PC-3 (cell line): ENCODE measurements at regions not wholly inside any gene's neighbourhood (a gene's known extent, or its start where the extent isn't known, plus 50 kb on each side); places are given as distances from the start of the nearest gene placed in this dataset.
A peak's percentile ranks its signal among the peaks of the same experiment; 100 is the strongest.

Source experiments
- ATAC-seq: fragments of 200-7000 bp; cut with Tn5 transposase; 2 replicates; pipeline ENCODE4 v1.9.1; 2020; ENCODE audit warnings: mild to moderate bottlenecking, moderate library complexity
- BruUV-seq: library from RNA; stranded (reverse); fragments of 400-500 nt; replicated peaks from 2 replicates; lab custom pipeline; 2021; lab: Mats Ljungman, UMichigan
- CTCF ChIA-PET: fragments of 300-600 bp; sonication (Branson Sonifier 250); formaldehyde crosslinking; loops from one replicate; lab custom pipeline; 2022; ENCODE audit warnings: antibody characterized with exemption; lab: Charles Lee
- POLR2A ChIA-PET: fragments of 300-600 bp; sonication (Branson Sonifier 250); formaldehyde crosslinking; loops from one replicate; lab custom pipeline; 2022; ENCODE audit warnings: antibody characterized with exemption; ENCODE audit not compliant: unreplicated experiment; lab: Charles Lee
- DNase-seq: peaks from one replicate; pipeline ENCODE4 v3.0.0-alpha.2; 2015
- H2AFZ ChIP-seq: fragments of 300-600 bp; sonication (generic); 2 replicates; pipeline ENCODE4 v1.6.0; 2016; ENCODE audit warnings: antibody characterized with exemption, low read length
- H3F3A ChIP-seq: fragments of 300-600 bp; sonication (generic); one replicate; pipeline ENCODE4 v1.6.0; 2017; ENCODE audit warnings: antibody characterized with exemption, low read length, control low read depth, mild to moderate bottlenecking; ENCODE audit not compliant: unreplicated experiment
- H3K27ac ChIP-seq: fragments of 300-600 bp; sonication (generic); 2 replicates; pipeline ENCODE4 v1.5.1; 2016; ENCODE audit warnings: mild to moderate bottlenecking, low read length
- H3K27me3 ChIP-seq: fragments of 300-600 bp; sonication (generic); 2 replicates; pipeline ENCODE4 v1.6.1; 2016; ENCODE audit warnings: low read length, mixed read lengths
- H3K36me3 ChIP-seq: fragments of 300-600 bp; sonication (generic); 2 replicates; pipeline ENCODE4 v1.6.1; 2016; ENCODE audit warnings: low read depth, mixed run types, low read length, mixed read lengths
- H3K4me1 ChIP-seq: fragments of 300-600 bp; sonication (generic); 2 replicates; pipeline ENCODE4 v1.5.1; 2016; ENCODE audit warnings: low read length; ENCODE audit not compliant: insufficient read depth
- H3K4me2 ChIP-seq: fragments of 300-600 bp; sonication (generic); 2 replicates; pipeline ENCODE4 v1.6.0; 2016; ENCODE audit warnings: low read length
- H3K4me3 ChIP-seq: fragments of 300-600 bp; sonication (generic); 2 replicates; pipeline ENCODE4 v1.5.1; 2016; ENCODE audit warnings: mild to moderate bottlenecking, low read length, mixed read lengths
- H3K79me2 ChIP-seq: fragments of 300-600 bp; sonication (generic); 2 replicates; pipeline ENCODE4 v1.6.1; 2017; ENCODE audit warnings: low read length, mixed read lengths
- H3K9ac ChIP-seq: fragments of 300-600 bp; sonication (generic); 2 replicates; pipeline ENCODE4 v1.6.0; 2016; ENCODE audit warnings: mild to moderate bottlenecking, low read length
- H3K9me2 ChIP-seq: fragments of 300-600 bp; sonication (generic); replicated peaks from 2 replicates; pipeline ENCODE4 v1.6.1; 2016; ENCODE audit warnings: mixed run types, low read length, mixed read lengths
- H3K9me3 ChIP-seq: fragments of 300-600 bp; sonication (generic); 2 replicates; pipeline ENCODE4 v1.6.1; 2016; ENCODE audit warnings: low read length, mixed read lengths
- H4K20me1 ChIP-seq: fragments of 300-600 bp; sonication (generic); 2 replicates; pipeline ENCODE4 v1.6.1; 2016; ENCODE audit warnings: low read length, mixed read lengths
- CTCF ChIP-seq: fragments of 300-600 bp; sonication (generic); conservative IDR thresholded peaks from 2 replicates; pipeline ENCODE4 v1.5.1; 2017; ENCODE audit warnings: antibody characterized with exemption, low read depth, mild to moderate bottlenecking, low read length
- EZH2 ChIP-seq: fragments of 300-600 bp; sonication (generic); IDR thresholded peaks from one replicate; pipeline ENCODE4 v1.6.1; 2017; ENCODE audit warnings: antibody characterized with exemption, mild to moderate bottlenecking, low read length; ENCODE audit not compliant: unreplicated experiment
- EZH2phosphoT487 ChIP-seq: fragments of 300-600 bp; sonication (generic); IDR thresholded peaks from 2 replicates; pipeline ENCODE4 v1.6.1; 2018; ENCODE audit warnings: mild to moderate bottlenecking, antibody characterized with exemption, low read length, borderline replicate concordance
- intact Hi-C: fragments of 100-400 bp; cut with micrococcal nuclease; formaldehyde crosslinking; loops from 2 replicates; pipeline ENCODE4 v1.9.0; 2023

DNA sequence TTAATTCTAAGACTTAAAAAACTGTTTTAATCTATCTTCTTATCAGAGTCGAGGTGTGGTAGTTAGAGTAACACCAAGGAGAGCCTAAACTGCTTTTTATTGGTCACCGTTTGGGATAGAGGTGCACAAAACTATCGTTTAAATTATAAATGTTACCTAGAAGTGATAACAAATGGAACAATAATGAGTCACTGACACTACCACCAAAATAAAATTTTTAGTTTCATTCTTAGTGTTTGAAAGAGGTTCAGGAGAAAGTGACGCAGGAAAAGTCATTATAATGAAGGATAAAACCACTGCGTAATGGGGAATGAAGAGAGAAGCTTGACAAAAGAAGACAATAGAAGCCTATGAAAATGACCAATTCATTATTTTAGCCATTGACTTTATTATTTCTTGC lies 158.2 kb downstream of the COX18 start:
- ChIA-PET CTCF (no interaction called here), POLR2A (no interaction called here)
- H3K9me2 ChIP-seq = no peaks in the 10 kb centered on the region
- H3K4me2 ChIP-seq = no peak overlapping the region
- no peak overlapping the region for H3K4me3 ChIP-seq
- H3K9ac ChIP-seq = no peak overlapping the region
- no peaks in the 10 kb centered on the region for H3F3A ChIP-seq
- DNase-seq (no peak), ATAC-seq (no peak)
- BruUV-seq = no TSS peak
- H2AFZ ChIP-seq = no peak overlapping the region
- H3K4me1 ChIP-seq = no peaks in the 10 kb centered on the region
- H3K9me3 ChIP-seq = no peaks in the 10 kb centered on the region
- TF ChIP-seq CTCF (no peak), EZH2phosphoT487 (no peak)
- H3K27me3 ChIP-seq = no peaks in the 10 kb centered on the region
- H4K20me1 ChIP-seq = no peaks in the 10 kb centered on the region
- H3K36me3 ChIP-seq = no peaks in the 10 kb centered on the region
- no peak overlapping the region for H3K27ac ChIP-seq
- H3K79me2 ChIP-seq = no peaks in the 10 kb centered on the region
- intact Hi-C loops = no loop called here

GRCh38 chr4:72909461-72909860 lies 160.1 kb downstream of the COX18 start:
- Histone ChIP-seq H3K4me3 (no peak overlapping the region), H4K20me1 (no peaks in the 10 kb centered on the region), H3K4me1 (no peaks in the 10 kb centered on the region), H3K9me2 (no peaks in the 10 kb centered on the region), H2AFZ (no peak overlapping the region), H3F3A (no peaks in the 10 kb centered on the region), H3K27me3 (no peaks in the 10 kb centered on the region), H3K27ac (no peak overlapping the region), H3K9ac (no peak overlapping the region), H3K4me2 (no peak overlapping the region), H3K9me3 (no peaks in the 10 kb centered on the region), H3K79me2 (no peaks in the 10 kb centered on the region), H3K36me3 (no peaks in the 10 kb centered on the region)
- ChIA-PET POLR2A (no interaction called here), CTCF (no interaction called here)
- ATAC-seq = peak; percentile 62; the same call in 1 of the 2 replicates
- BruUV-seq = no TSS peak
- TF ChIP-seq EZH2 (no peak), CTCF (peak; percentile 75)
- peak; percentile 60 for DNase-seq
- intact Hi-C loops = loop anchor here (2.0 kb wide), 1 partner anchor 207 kb away; no protein-coding TSS in a partner anchor

- H3K9me3 ChIP-seq = no peaks in the 10 kb centered on the region
- peak; percentile 73 for DNase-seq
- H3K4me3 ChIP-seq = no peak overlapping the region
- no peak overlapping the region for H3K9ac ChIP-seq
- peak; percentile 86 for ATAC-seq
- peak overlapping the region; percentile 12 for H3K4me2 ChIP-seq
- BruUV-seq = no TSS peak
- no peaks in the 10 kb centered on the region for H3K9me2 ChIP-seq
- no peak overlapping the region for H2AFZ ChIP-seq
- intact Hi-C loops = no loop called here
- H3K27ac ChIP-seq = no peak overlapping the region
- no peaks in the 10 kb centered on the region for H3F3A ChIP-seq
- no peak for TF ChIP-seq CTCF
- TF ChIP-seq EZH2phosphoT487 = no peak
- TF ChIP-seq EZH2 = no peak
- H3K79me2 ChIP-seq = no peaks in the 10 kb centered on the region
- ChIA-PET POLR2A (no interaction called here), CTCF (no interaction called here)
- H3K4me1 ChIP-seq = peaks cover 14% of the 10 kb centered on the region
- no peaks in the 10 kb centered on the region for H3K27me3 ChIP-seq
- H4K20me1 ChIP-seq = no peaks in the 10 kb centered on the region
- H3K36me3 ChIP-seq = no peaks in the 10 kb centered on the region
Measured at GRCh38 chr4:72902354-72902753, 167.2 kb downstream of the COX18 start.
